ENCODE measurements at regions not wholly inside any gene's neighbourhood (a gene's known extent, or its start where the extent isn't known, plus 50 kb on each side); places are given as distances from the start of the nearest gene placed in this dataset.
A peak's percentile ranks its signal among the peaks of the same experiment; 100 is the strongest.

GRCh38 chr7:35893649-35894048 lies 92.8 kb downstream of the SEPTIN7 start:
- Mint-ChIP-seq H3K27ac (peak overlapping the region in 6 of 8 donors; percentile 1 to 48 (median 17)), H3K4me3 (no peak overlapping the region), H3K4me1 (peaks cover 37 to 49% (median 44%) of the 10 kb centered on the region in 3 donors), H3K36me3 (peaks cover 8 to 65% (median 23%) of the 10 kb centered on the region in 3 donors), H3K27me3 (no peaks in the 10 kb centered on the region), H3K9me3 (no peaks in the 10 kb centered on the region)
- CTCF ChIA-PET = no interaction called here
- no peaks in the 10 kb centered on the region for H3K36me3 ChIP-seq (ENCODE audit: insufficient read depth, low read length)
- H3K4me1 ChIP-seq (ENCODE audit: insufficient read depth, low read length) = no peaks in the 10 kb centered on the region
- no peak overlapping the region for H3K4me3 ChIP-seq (ENCODE audit: low read length)
- no peaks in the 10 kb centered on the region for H3K9me3 ChIP-seq (ENCODE audit: low read length)
- POLR2A ChIA-PET = no interaction called here
- H3K27me3 ChIP-seq (ENCODE audit: insufficient read depth, low read length, poor library complexity, severe bottlenecking) = no peaks in the 10 kb centered on the region
- no peak for DNase-seq
- H3K27ac ChIP-seq (ENCODE audit: low read depth, low read length) = no peak overlapping the region

DNA sequence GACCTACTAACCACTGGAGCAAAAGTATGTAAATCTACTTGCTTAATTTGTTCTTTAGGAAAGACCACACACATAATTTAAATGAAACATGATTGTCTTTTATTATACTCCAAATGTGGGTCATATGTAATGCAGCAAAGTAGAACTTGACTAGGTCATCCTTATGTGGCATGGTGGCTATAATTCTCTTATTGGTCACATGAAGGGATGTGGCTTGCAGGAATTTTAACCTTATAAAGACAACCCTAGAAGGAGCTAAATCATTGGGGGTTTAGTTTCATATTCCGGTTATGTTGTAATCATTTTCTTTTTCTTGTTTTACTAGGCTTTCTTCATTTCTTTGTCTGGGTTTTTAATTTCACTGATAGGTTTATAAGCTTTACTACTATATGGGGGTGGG lies 93.9 kb downstream of the SEPTIN7 start:
- H3K4me1 ChIP-seq (ENCODE audit: insufficient read depth, low read length) = no peaks in the 10 kb centered on the region
- Mint-ChIP-seq H3K36me3 (peaks cover 4 to 57% (median 14%) of the 10 kb centered on the region in 3 donors), H3K27me3 (no peaks in the 10 kb centered on the region), H3K27ac (peak overlapping the region in 5 of 8 donors; percentile 5 to 68 (median 32)), H3K4me1 (peaks cover 32 to 41% (median 41%) of the 10 kb centered on the region in 3 donors), H3K4me3 (no peak overlapping the region), H3K9me3 (no peaks in the 10 kb centered on the region)
- CTCF ChIA-PET = interaction anchor here (1.3 kb wide), 1 partner anchor 12 kb away, joined by 5 read pairs; no protein-coding TSS in a partner anchor
- H3K4me3 ChIP-seq (ENCODE audit: low read length) = no peak overlapping the region
- POLR2A ChIA-PET = no interaction called here
- no peak overlapping the region for H3K27ac ChIP-seq (ENCODE audit: low read depth, low read length)
- H3K9me3 ChIP-seq (ENCODE audit: low read length) = no peaks in the 10 kb centered on the region
- DNase-seq = no peak
- no peaks in the 10 kb centered on the region for H3K27me3 ChIP-seq (ENCODE audit: insufficient read depth, low read length, poor library complexity, severe bottlenecking)
- H3K36me3 ChIP-seq (ENCODE audit: insufficient read depth, low read length) = no peaks in the 10 kb centered on the region

GRCh38 chr7:35900651-35901050 lies 99.8 kb downstream of the SEPTIN7 start:
- H3K27ac Mint-ChIP-seq = peak overlapping the region in 5 of 8 donors; percentile 21 to 66 (median 59)
- peaks cover 6 to 14% (median 8%) of the 10 kb centered on the region in 3 donors for H3K4me1 Mint-ChIP-seq
- H3K9me3 Mint-ChIP-seq = no peaks in the 10 kb centered on the region
- Histone ChIP-seq H3K27ac (ENCODE audit: low read depth, low read length) (no peak overlapping the region), H3K36me3 (ENCODE audit: insufficient read depth, low read length) (peaks cover 17% of the 10 kb centered on the region), H3K9me3 (ENCODE audit: low read length) (no peaks in the 10 kb centered on the region), H3K4me1 (ENCODE audit: insufficient read depth, low read length) (no peaks in the 10 kb centered on the region), H3K27me3 (ENCODE audit: insufficient read depth, low read length, poor library complexity, severe bottlenecking) (no peaks in the 10 kb centered on the region), H3K4me3 (ENCODE audit: low read length) (no peak overlapping the region)
- POLR2A ChIA-PET = no interaction called here
- H3K4me3 Mint-ChIP-seq = no peak overlapping the region
- CTCF ChIA-PET = interaction anchor here (1.4 kb wide), 1 partner anchor 17 kb away, joined by 3 read pairs; no protein-coding TSS in a partner anchor
- H3K36me3 Mint-ChIP-seq = peaks cover 0 to 73% (median 8%) of the 10 kb centered on the region in 3 donors
- no peaks in the 10 kb centered on the region for H3K27me3 Mint-ChIP-seq
- no peak for DNase-seq

- CTCF ChIA-PET = interaction anchor here (0.9 kb wide), 1 partner anchor 196 kb away, joined by 3 read pairs; no protein-coding TSS in a partner anchor
Measured at GRCh38 chr7:35905555-35905954, 104.7 kb downstream of the SEPTIN7 start.

DNA sequence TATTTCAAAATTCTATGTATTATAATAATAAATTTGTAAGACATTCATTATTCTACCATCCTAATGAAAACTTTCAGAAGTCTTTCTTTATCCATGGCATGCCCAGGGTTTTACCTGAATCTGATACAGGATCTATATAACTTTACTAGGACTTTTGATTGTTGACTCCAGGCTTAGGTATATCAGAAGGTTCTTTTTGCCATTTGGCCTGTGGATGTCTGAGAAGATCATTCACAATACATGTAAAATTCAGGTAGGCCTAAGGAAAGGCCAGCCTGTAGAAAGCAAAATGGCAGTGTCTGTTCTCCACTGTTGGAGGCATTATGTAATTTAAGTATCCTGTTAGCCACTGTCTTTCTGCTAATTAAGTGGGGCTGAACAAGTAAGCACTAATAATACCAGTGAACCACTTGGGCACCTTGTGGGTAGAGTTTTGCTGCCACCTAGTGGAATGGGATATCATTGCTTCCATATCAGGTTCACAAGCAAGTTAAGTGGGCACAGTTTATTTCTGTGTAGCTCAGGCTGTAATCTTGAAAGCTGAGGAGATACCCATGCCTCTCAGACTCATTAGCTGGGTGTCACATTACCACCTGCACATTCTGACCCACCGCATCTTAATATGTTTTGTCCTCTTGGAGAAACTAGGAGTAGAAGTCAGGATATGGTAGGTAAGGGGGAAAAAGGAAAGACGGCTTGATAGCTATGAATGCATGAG lies 105.5 kb downstream of the SEPTIN7 start:
- DNase-seq = peak; percentile 27 to 78 (median 65)

More at GRCh38 chr7:35905555-35905954, 104.7 kb downstream of the SEPTIN7 start:
- POLR2A ChIA-PET = no interaction called here
- no peak overlapping the region for H3K4me3 Mint-ChIP-seq
- Histone ChIP-seq H3K9me3 (ENCODE audit: low read length) (no peaks in the 10 kb centered on the region), H3K27ac (ENCODE audit: low read depth, low read length) (no peak overlapping the region), H3K4me1 (ENCODE audit: insufficient read depth, low read length) (no peaks in the 10 kb centered on the region), H3K4me3 (ENCODE audit: low read length) (no peak overlapping the region), H3K27me3 (ENCODE audit: insufficient read depth, low read length, poor library complexity, severe bottlenecking) (no peaks in the 10 kb centered on the region), H3K36me3 (ENCODE audit: insufficient read depth, low read length) (peaks cover 17% of the 10 kb centered on the region)
- H3K9me3 Mint-ChIP-seq = no peaks in the 10 kb centered on the region
- H3K36me3 Mint-ChIP-seq = peaks cover 0 to 51% (median 6%) of the 10 kb centered on the region in 3 donors
- peaks cover 6 to 9% (median 7%) of the 10 kb centered on the region in 3 donors for H3K4me1 Mint-ChIP-seq
- peak overlapping the region in 3 of 8 donors; percentile 8 to 82 (median 36) for H3K27ac Mint-ChIP-seq
- no peaks in the 10 kb centered on the region for H3K27me3 Mint-ChIP-seq
- DNase-seq = no peak

GRCh38 chr7:35908331-35909216 lies 107.7 kb downstream of the SEPTIN7 start:
- Histone ChIP-seq H3K9me3 (ENCODE audit: low read length) (no peaks in the 10 kb centered on the region), H3K27me3 (ENCODE audit: insufficient read depth, low read length, poor library complexity, severe bottlenecking) (no peaks in the 10 kb centered on the region), H3K27ac (ENCODE audit: low read depth, low read length) (no peak overlapping the region), H3K4me1 (ENCODE audit: insufficient read depth, low read length) (no peaks in the 10 kb centered on the region), H3K4me3 (ENCODE audit: low read length) (no peak overlapping the region), H3K36me3 (ENCODE audit: insufficient read depth, low read length) (peaks cover 10% of the 10 kb centered on the region)
- Mint-ChIP-seq H3K27ac (peak overlapping the region in 3 of 8 donors; percentile 4 to 50 (median 13)), H3K9me3 (no peaks in the 10 kb centered on the region), H3K4me1 (peaks cover 6 to 7% (median 7%) of the 10 kb centered on the region in 3 donors), H3K36me3 (peaks cover 9 to 46% (median 18%) of the 10 kb centered on the region in 3 donors), H3K4me3 (no peak overlapping the region), H3K27me3 (no peaks in the 10 kb centered on the region)
- ChIA-PET POLR2A (no interaction called here), CTCF (interaction anchor here (0.9 to 2.2 kb wide), 6 partner anchors 9 to 483 kb away, joined by 3 to 10 read pairs (median 4); no protein-coding TSS in a partner anchor)
- no peak for DNase-seq

More for the DNA sequence above, 105.5 kb downstream of the SEPTIN7 start:
- peaks cover 0 to 50% (median 7%) of the 10 kb centered on the region in 3 donors for H3K36me3 Mint-ChIP-seq
- Histone ChIP-seq H3K4me1 (ENCODE audit: insufficient read depth, low read length) (no peaks in the 10 kb centered on the region), H3K27me3 (ENCODE audit: insufficient read depth, low read length, poor library complexity, severe bottlenecking) (no peaks in the 10 kb centered on the region), H3K9me3 (ENCODE audit: low read length) (no peaks in the 10 kb centered on the region), H3K4me3 (ENCODE audit: low read length) (no peak overlapping the region), H3K36me3 (ENCODE audit: insufficient read depth, low read length) (peaks cover 17% of the 10 kb centered on the region), H3K27ac (ENCODE audit: low read depth, low read length) (no peak overlapping the region)
- no peaks in the 10 kb centered on the region for H3K9me3 Mint-ChIP-seq
- ChIA-PET POLR2A (interaction anchor here (1.1 kb wide), 1 partner anchor 106 kb away, joined by 4 read pairs; the partner anchor contains the start of gene SEPTIN7), CTCF (interaction anchor here (0.6 to 2.0 kb wide), 22 partner anchors 11 to 482 kb away, joined by 3 to 13 read pairs (median 4); partner anchors contain the start of genes HERPUD2 and SEPTIN7)
- H3K27me3 Mint-ChIP-seq = no peaks in the 10 kb centered on the region
- H3K4me1 Mint-ChIP-seq = peaks cover 6 to 7% (median 7%) of the 10 kb centered on the region in 3 donors
- no peak overlapping the region for H3K4me3 Mint-ChIP-seq
- peak overlapping the region in 7 of 8 donors; percentile 32 to 87 (median 52) for H3K27ac Mint-ChIP-seq

DNA sequence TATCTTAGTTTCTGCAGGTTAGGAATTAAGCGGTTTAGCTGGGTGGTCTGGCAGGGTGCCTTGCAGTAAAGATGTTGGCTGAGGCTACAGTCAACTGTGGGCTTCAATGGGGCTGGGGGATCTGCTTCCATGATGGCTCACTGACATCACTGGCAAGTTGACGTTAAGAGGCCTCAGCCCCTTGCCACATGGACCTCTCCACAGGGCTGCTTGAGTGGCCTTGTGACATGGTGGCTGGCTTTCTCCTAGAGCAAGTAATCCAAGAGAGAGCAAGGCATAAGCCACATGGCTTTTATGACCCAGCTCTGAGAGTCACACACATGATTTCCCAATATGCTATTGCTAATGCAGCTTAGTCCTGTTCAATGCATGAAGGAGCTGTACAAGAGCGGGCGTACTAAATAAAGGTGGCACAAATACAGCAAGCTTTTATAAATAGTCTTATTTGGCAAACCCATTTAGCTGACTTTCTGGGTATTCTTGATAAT lies 109.1 kb downstream of the SEPTIN7 start:
- Histone ChIP-seq H3K9me3 (ENCODE audit: low read length) (no peaks in the 10 kb centered on the region), H3K36me3 (ENCODE audit: insufficient read depth, low read length) (no peaks in the 10 kb centered on the region), H3K4me1 (ENCODE audit: insufficient read depth, low read length) (no peaks in the 10 kb centered on the region), H3K27me3 (ENCODE audit: insufficient read depth, low read length, poor library complexity, severe bottlenecking) (no peaks in the 10 kb centered on the region), H3K27ac (ENCODE audit: low read depth, low read length) (no peak overlapping the region), H3K4me3 (ENCODE audit: low read length) (no peak overlapping the region)
- no peaks in the 10 kb centered on the region for H3K27me3 Mint-ChIP-seq
- DNase-seq = no peak
- no peak overlapping the region for H3K4me3 Mint-ChIP-seq
- peaks cover 11 to 33% (median 19%) of the 10 kb centered on the region in 3 donors for H3K36me3 Mint-ChIP-seq
- POLR2A ChIA-PET = no interaction called here
- H3K27ac Mint-ChIP-seq = peak overlapping the region in 5 of 8 donors; percentile 12 to 66 (median 21)
- H3K4me1 Mint-ChIP-seq = peaks cover 6 to 7% (median 7%) of the 10 kb centered on the region in 3 donors
- CTCF ChIA-PET = interaction anchor here (0.7 to 2.2 kb wide), 5 partner anchors 200 to 485 kb away, joined by 3 to 8 read pairs (median 4); partner anchors contain the start of gene HERPUD2
- H3K9me3 Mint-ChIP-seq = no peaks in the 10 kb centered on the region
